GM19043 (cell line): ENCODE measurements at regions not wholly inside any gene's neighbourhood (a gene's known extent, or its start where the extent isn't known, plus 50 kb on each side); places are given as distances from the start of the nearest gene placed in this dataset.
"Not testable (repeated sequence)": the region's sequence is repeated elsewhere in the genome, so short reads cannot be mapped to it uniquely, and the experiment has no call there.

Experiments used
- ATAC-seq: cut with Tn5 transposase; IDR thresholded peaks from one replicate; pipeline ENCODE4 v1.9.1; 2021; ENCODE audit warnings: low read depth; ENCODE audit not compliant: unreplicated experiment

DNA sequence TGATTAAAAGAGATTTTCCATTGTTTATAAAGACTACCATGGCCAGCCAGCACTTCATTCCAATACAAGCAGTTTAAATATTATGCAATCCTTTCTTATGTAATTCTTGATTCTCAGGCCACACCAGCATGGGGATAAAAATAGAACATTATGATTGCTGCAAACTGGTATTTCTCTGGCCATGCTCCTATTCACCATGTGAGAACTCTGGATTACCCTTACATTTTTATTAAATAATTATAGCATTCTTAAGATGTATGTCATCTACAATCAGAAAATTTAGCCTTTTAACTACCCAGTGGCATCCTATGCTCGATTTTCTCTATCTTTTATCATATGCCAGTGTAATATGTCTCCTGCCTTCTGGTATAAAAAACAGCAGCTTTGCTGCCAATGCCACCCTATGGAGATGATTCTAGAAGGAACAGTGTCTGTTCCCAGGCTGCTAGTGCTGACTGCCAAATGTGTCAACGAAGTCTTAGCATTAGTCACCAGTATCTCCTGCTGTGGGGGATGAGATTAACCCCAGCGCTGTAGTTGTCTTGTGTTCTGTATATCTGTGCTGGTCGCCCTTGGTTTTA, 501.4 kb downstream of the BCKDHB start:
- no peak for ATAC-seq

GRCh38 chr6:80605165-80605989, 498.9 kb downstream of the BCKDHB start:
- ATAC-seq, result no peak

DNA sequence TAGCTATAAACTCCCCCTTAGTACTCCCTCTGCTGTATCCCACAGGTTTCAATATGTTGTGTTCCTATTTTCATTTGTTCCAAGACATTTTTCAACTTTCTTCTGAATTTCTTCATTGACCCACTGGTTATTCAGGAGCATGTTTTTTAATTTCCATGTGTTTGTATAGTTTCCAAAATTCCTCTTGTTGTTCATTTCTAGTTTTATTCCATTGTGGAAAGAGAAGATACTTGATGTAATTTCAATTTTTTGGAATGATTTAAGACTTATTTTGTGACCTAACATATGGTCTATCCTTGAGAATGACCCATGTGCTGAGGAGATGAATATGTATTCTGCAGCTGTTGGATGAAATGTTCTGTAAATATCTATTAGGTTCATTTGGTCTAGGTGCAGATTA, 497.2 kb downstream of the BCKDHB start:
- no peak for ATAC-seq

DNA sequence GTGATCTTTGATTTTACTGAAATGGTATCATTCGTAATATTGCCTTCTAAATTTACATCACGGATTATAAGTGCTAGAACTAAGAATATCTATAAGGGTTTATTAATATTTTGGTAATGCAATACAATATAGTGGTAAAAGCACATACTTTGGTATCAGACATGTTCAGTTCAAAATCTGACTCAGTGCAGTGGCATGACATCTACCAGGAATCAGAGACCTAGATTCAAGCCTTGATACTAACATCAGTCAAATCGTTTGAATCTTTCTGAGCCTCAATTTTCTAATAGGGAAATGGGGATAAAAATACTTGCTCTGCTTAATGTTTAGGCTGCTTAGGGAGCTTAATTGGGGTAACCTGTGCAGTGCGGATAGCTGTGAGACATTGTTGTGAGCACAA, 488.0 kb downstream of the BCKDHB start:
- ATAC-seq, result no peak

DNA sequence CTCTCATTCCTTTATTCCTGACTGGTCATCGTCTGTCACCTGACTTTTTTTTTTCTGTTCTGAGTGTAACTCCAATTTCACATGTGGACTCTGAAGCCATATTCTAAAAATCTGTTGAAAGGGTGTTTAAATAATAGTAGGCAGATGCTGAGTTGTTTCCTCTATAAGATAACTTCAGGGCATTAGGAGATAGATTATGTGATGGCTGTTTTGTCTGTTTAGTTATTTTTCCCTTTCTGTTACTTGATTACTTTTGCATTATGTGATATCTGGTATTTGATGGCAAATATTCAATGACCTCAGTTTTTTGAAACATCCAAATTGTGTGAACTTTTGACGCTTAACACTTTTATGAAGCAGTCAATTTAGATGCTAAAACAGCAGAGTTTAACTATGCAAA, 486.0 kb downstream of the BCKDHB start:
- ATAC-seq, result no peak

DNA sequence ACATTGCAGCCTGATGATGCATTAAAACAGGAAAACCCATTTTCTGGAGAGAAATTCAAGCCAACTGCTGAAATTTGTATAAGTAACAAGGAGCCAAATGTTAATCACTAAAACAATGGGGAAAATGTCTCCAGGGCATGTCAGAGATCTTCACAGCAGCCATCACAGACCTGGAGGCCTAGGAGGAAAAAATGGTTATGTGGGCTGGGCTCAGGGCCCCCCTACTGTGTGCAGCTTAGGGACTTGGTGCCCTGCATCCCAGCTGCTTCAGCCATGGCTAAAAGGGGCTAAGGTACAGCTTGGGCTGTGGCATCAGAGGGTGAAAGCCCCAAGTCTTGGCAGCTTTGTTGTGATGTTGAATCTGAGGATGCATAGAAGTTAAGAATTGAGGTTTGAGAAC, 479.8 kb downstream of the BCKDHB start:
- ATAC-seq, result no peak

- no peak for ATAC-seq
Observed at GRCh38 chr6:80579391-80580023, 473.0 kb downstream of the BCKDHB start.

- not testable (repeated sequence) for ATAC-seq
Observed at GRCh38 chr6:80573320-80573719, 466.8 kb downstream of the BCKDHB start.

- ATAC-seq, result no peak
Observed at GRCh38 chr6:80566361-80566760, 459.9 kb downstream of the BCKDHB start.

DNA sequence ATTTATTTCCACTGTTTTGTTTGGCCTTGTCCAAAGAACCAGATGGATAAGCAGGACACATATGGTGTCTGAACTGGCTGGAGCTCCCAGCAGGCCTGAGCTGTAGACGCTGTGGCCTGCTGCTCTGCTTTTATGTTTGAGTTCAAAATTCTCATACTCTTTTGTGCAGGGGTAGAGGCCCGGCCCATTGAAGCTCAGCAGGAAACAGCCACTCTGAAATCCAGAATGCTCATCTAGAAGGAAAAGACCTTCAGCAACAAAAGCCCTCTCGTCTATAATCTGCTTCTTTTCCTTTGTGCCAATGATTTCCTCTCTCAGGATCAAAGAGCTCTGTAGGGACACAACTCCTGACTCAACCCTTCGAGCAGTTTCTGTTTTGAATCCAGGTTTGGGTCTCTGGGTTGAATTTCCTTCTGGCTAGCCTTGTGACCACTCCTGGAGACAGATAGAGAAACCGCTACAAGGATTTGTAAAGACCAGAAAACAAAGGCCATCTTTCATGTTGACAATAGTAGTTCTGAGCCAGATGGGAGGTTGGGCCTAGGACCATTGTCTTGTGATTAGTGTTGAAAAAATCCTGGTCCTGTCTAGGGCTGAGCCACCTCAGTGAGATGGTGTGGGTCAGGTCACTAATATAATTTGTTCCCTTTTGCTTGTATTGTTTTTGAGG, 446.7 kb downstream of the BCKDHB start:
- ATAC-seq, result no peak

GRCh38 chr6:80550748-80551147, 444.3 kb downstream of the BCKDHB start:
- ATAC-seq, result no peak

GRCh38 chr6:80550281-80550680, 443.8 kb downstream of the BCKDHB start:
- no peak for ATAC-seq

DNA sequence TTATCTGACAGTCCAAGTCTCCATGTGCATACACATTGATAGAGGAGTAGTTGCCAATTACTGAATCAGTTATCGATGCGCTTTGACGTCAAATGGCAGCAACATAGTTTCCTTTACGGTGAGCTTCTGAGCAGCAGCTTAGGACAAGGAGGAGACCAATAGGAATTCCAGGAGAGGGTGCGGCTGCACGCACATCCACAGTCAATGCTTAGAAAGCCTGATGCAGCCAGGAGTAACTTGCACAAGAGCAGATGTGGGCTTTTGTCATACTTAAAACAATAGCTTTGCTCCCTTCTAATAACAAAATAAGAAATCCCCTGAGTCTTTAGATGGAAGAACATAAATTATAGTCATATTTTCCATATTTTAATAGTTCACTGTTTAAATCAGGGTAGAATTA, 442.1 kb downstream of the BCKDHB start:
- ATAC-seq, result no peak

DNA sequence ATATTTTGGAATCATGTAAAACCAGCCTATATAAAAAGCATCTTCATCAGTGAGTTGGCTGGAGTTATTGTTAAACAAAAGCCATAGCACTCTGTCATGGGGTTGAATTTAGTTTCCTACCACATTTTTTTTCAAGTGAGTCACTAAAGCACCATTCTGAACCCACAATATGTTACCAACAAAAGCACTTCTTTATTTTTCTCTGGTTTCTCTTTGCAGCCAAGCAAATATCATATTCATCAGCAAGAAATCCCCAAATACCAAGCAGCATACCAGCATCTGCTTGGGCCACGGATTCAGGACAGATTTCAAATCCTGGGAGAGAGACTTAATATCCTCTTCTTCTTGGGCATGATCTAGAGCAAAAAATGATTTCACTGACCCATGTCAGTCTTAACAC, 441.4 kb downstream of the BCKDHB start:
- ATAC-seq, result no peak

DNA sequence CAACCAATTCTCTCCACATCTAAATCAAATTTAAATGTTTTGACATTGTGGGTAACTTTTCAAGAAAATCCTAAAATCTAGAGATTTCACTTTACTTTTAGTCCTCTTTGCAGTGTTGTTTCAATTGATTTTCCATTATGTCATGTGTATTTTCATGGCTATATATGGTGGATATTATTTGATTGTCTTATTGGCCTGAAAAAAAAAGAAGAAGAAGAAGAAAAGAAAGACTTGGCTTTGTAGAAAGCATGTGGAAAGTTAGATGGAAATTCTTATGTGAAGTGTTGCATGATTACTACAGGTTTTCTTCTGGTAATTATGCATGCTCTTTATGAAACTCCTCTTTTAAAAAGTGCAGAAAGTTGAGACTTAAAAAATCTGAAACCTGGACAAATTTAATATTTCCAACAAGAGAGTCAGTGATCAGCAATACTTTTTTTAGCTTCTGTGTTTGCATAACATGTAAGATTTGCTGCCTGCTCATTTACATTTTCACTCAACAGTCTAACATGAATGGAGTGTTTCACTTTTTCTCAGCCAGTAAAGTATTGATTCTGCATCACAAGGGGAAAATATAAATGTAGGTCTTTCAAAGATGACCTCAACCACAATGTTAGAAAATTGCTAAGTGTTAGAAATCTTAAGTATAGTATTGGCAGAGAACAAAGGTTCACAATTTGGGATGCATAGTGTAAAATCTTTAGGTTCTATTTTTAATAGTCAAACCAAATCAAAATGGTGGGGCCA, 438.7 kb downstream of the BCKDHB start:
- ATAC-seq, result no peak

DNA sequence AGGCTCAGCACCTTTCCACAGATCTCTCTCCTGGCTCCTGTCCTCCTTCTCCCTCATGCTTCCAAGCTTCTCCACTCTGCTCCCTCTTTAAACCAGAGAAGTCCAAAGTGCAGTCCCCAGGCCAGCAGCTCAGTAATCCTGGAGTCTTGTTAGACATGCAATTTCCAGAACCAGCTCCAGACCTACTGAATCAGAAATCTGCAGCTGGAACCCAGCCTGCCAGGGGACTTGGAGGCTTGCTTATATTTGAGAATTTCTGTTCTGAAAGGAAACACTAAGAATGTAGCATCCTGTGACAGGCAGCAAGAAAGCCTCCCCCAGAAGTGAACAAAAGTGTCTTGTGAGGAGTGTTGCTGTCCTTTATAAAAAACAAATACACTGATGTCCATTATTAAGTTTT, 438.1 kb downstream of the BCKDHB start:
- no peak for ATAC-seq

- ATAC-seq, result no peak
Observed at GRCh38 chr6:80543598-80544222, 437.2 kb downstream of the BCKDHB start.

- no peak for ATAC-seq
Observed at GRCh38 chr6:80543151-80543550, 436.7 kb downstream of the BCKDHB start.

GRCh38 chr6:80541886-80542285, 435.4 kb downstream of the BCKDHB start:
- no peak for ATAC-seq

DNA sequence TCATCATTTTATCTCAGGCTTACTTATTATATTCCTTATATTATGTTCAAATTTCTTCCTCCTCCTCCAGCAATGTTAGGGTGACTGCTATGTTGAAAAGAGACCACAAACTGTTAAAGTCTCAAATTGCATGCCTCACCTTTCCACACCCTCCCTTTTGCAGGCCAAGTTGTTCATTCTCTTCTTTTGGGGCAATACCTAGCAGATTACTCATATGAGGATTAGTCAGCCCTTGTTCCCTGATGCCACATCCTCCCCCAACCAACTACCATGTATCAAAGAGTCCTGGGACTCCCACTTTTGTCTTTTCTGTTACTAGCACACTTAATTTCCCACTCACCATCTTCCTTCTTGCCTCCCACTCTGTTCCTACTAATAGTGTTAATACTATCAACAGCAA, 434.7 kb downstream of the BCKDHB start:
- no peak for ATAC-seq
